ENCODE measurements at regions not wholly inside any gene's neighbourhood (a gene's known extent, or its start where the extent isn't known, plus 50 kb on each side); places are given as distances from the start of the nearest gene placed in this dataset.

DNA sequence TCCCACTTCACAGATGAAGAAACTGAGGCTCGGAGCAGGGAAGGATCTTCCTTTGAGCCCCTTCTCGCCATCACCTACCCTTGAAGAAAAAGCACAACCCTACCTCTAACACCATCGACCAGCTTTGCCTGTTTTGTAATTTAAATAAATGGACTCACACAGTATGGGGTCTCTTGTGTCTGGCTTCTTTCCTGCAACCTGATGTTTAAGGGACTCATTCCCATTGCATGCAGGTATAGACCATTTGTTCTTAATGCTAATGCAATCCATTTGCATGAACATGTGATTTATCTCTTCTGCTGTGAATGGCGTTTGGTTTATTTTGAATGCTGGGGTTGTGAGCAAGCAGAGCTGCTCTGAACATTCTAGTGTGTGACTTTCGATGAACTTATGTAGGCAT lies 150.8 kb upstream of the FOXF1 start:
- no peak for TF ChIP-seq POLR2AphosphoS5 (IDR thresholded peaks at IDR 0.05; ENCODE audit: low read depth, low read length)
- no peak for TF ChIP-seq POLR2A (IDR thresholded peaks at IDR 0.05; ENCODE audit: low read depth, low read length)
